Heart left ventricle (tissue), 13 donors: ENCODE measurements at regions not wholly inside any gene's neighbourhood (a gene's known extent, or its start where the extent isn't known, plus 50 kb on each side); places are given as distances from the start of the nearest gene placed in this dataset.

Source experiments
- CTCF ChIP-seq, 12 donors: fragments of 200-600 bp; sonication (generic) in 4 of 12; IDR thresholded peaks; one replicate each; pipeline versions ENCODE4 v1.5.0 to v1.8.0; 2018 to 2022; ENCODE audit warnings: antibody characterized with exemption in 12 of 12, mild to moderate bottlenecking in 5 of 12
- POLR2A ChIP-seq, 2 donors: fragments of 450-650 bp; IDR thresholded peaks; one replicate each; pipeline ENCODE4 v1.6.1; 2017; ENCODE audit warnings: antibody characterized with exemption in 2 of 2, mild to moderate bottlenecking in 2 of 2, moderate library complexity in 2 of 2
- donor health status: ischemic (EF 13 %, LVEDD 7.1; RV severe dilation, severe dysfunction).
- donor health status: DM: no; HTN: yes; CAD: no.
- donor health status: DM: no; HTN: no; CAD: no.
- donor health status: ischemic (EF 25% LVEDD 6.9; RV normal size, moderate dysfunction).
- donor health status: ischemic (EF 25% LVEDD 5.7; RV mildly dilated, moderate dysfunction).
- donor health status: ischemic (EF 35%, LVEDD 5.7; RV mildly dilated, moderate dysfunction).
- donor health status: nonischemic (EF 11% LVEDD 7.7; RV severe dilation, severe dysfunction).
- donor health status: DM: yes; HTN: yes; CAD: no.
- donor health status: PGD.
- donor health status: ischemic (EF 29% LVEDD 5.4; RV normal size, mild dysfunction).
- donor health status: nonischemic (EF 23%, LVEDD 6.1; RV moderate dilation, normal function).

DNA sequence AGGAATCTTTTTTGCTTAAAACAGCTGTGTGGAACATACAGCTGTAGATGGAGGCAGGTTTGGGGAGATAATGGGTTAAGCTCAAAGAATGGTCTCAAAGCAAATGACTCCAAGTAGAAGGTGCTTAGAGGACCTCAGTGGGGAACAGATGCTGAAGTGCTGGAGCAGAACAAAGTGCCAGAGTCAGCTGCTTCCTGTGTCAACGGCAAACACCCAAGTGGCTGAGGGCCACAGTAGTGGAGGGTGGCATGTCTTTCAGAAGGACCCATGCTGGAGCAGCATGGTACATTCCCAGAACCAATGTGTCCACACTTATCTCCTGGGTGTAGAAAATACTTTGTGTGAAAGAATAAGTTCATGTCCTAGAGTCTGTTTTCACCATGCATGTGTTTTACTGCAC is 197.5 kb downstream of the CCNG2 start:
- TF ChIP-seq CTCF (IDR thresholded peaks at IDR 0.05) (no peak), POLR2A (IDR thresholded peaks at IDR 0.05) (no peak)
